A549 (cell line): ENCODE measurements at regions not wholly inside any gene's neighbourhood (a gene's known extent, or its start where the extent isn't known, plus 50 kb on each side); places are given as distances from the start of the nearest gene placed in this dataset.

Experiments used
- ATAC-seq, 2 experiments: fragments of 200-7000 bp in 1 of 2; fragments of >200 bp in 1 of 2; cut with Nextera tagmentation in 1 of 2; cut with Tn5 transposase in 1 of 2; 3 replicates each; pipeline versions ENCODE4 v1.8.0 to v1.9.1; 2018 to 2020; ENCODE audit warnings: mild to moderate bottlenecking in 1 of 2, moderate library complexity in 1 of 2
- CTCF ChIA-PET: fragments of 300-600 bp; sonication (Branson Sonifier 250); formaldehyde crosslinking; extraction: SDS; loops from one replicate; lab custom pipeline; 2021; ENCODE audit warnings: antibody characterized with exemption, inconsistent platforms; lab: Yijun Ruan, JAX
- POLR2A ChIA-PET: fragments of 350-600 bp; formaldehyde crosslinking; extraction: SDS; loops from one replicate; lab custom pipeline; 2021; ENCODE audit warnings: antibody characterized with exemption, inconsistent platforms; lab: Yijun Ruan, JAX
- DNase-seq, 2 experiments: peaks; one replicate each; pipeline versions ENCODE4 v3.0.0 to v3.0.0-alpha.2; 2011 to 2016; ENCODE audit warnings: low read depth in 1 of 2, low spot score in 1 of 2
- FAIRE-seq: peaks from 2 replicates; lab custom pipeline; 2011; peaks lifted over from hg19 to GRCh38; lab: Jason Lieb, UNC
- H3K27ac ChIP-seq, 2 experiments: fragments of >200 bp; sonication (Bioruptor Twin); formaldehyde crosslinking; 3 replicates each; pipeline ENCODE4 v1.5.1; 2016 to 2017
- H3K4me1 ChIP-seq: fragments of >200 bp; sonication (Bioruptor Twin); formaldehyde crosslinking; 3 replicates; pipeline ENCODE4 v1.6.1; 2016
- H3K4me2 ChIP-seq: fragments of >200 bp; sonication (Bioruptor Twin); formaldehyde crosslinking; 3 replicates; pipeline ENCODE4 v1.6.1; 2016
- H3K4me3 ChIP-seq: fragments of >200 bp; sonication (Bioruptor Twin); formaldehyde crosslinking; 3 replicates; pipeline ENCODE4 v1.5.1; 2016
- H3K9me3 ChIP-seq: fragments of >200 bp; sonication (Bioruptor Twin); formaldehyde crosslinking; 3 replicates; pipeline ENCODE4 v1.6.1; 2016
- BHLHE40 ChIP-seq: IDR thresholded peaks from 2 replicates; pipeline ENCODE4 v1.6.1; 2012; ENCODE audit warnings: low read depth, low read length, inconsistent platforms
- CBX8 ChIP-seq: fragments of 200-600 bp; sonication (generic); IDR thresholded peaks from 2 replicates; pipeline ENCODE4 v1.6.1; 2016
- CEBPB ChIP-seq, 2 experiments: fragments of >200 bp in 1 of 2; sonication (Bioruptor Twin) in 1 of 2; formaldehyde crosslinking in 1 of 2; IDR thresholded peaks; 2 replicates each; pipeline ENCODE4 v1.6.1; 2012 to 2016
- CHD2 ChIP-seq: fragments of 150-350 bp; IDR thresholded peaks from 2 replicates; pipeline ENCODE4 v1.6.1; 2014; ENCODE audit warnings: low read length; ENCODE audit not compliant: partially characterized antibody
- CTCF ChIP-seq: fragments of >200 bp; sonication (Bioruptor Twin); formaldehyde crosslinking; IDR thresholded peaks from 3 replicates; pipeline ENCODE4 v1.5.1; 2016
- E2F6 ChIP-seq: IDR thresholded peaks from 2 replicates; pipeline ENCODE4 v1.6.1; 2012; ENCODE audit warnings: low read depth, borderline replicate concordance
- EHF ChIP-seq: fragments of 250-450 bp; sonication (Bioruptor Pico); IDR thresholded peaks from 2 replicates; pipeline ENCODE4 v1.5.0; 2020; ENCODE audit warnings: mild to moderate bottlenecking
- EP300 ChIP-seq, 2 experiments: fragments of >200 bp; sonication (Bioruptor Twin); formaldehyde crosslinking; IDR thresholded peaks; 2 replicates in 1 of 2; 3 replicates in 1 of 2; pipeline ENCODE4 v1.6.1; 2016 to 2017
- FOSB ChIP-seq: fragments of 250-450 bp; sonication (Bioruptor Pico); IDR thresholded peaks from 2 replicates; pipeline ENCODE4 v1.5.0; 2020; ENCODE audit warnings: mild to moderate bottlenecking, moderate library complexity
- FOSL2 ChIP-seq, 2 experiments: fragments of 450-650 bp in 1 of 2; fragments of >200 bp in 1 of 2; sonication (Bioruptor Twin) in 1 of 2; formaldehyde crosslinking; IDR thresholded peaks; 2 replicates each; pipeline versions ENCODE4 v1.5.0 to v1.6.1; 2016 to 2020; ENCODE audit warnings: mild to moderate bottlenecking in 1 of 2, moderate library complexity in 1 of 2
- FOXS1 ChIP-seq: fragments of 250-450 bp; sonication (Bioruptor Pico); IDR thresholded peaks from 2 replicates; pipeline ENCODE4 v1.5.0; 2020; ENCODE audit warnings: mild to moderate bottlenecking, moderate library complexity
- KDM5A ChIP-seq: fragments of 200-600 bp; sonication (generic); IDR thresholded peaks from 2 replicates; pipeline ENCODE4 v1.6.1; 2016; ENCODE audit warnings: antibody characterized with exemption, mild to moderate bottlenecking
- MAZ ChIP-seq: fragments of 150-350 bp; IDR thresholded peaks from 2 replicates; pipeline ENCODE4 v1.6.1; 2014; ENCODE audit warnings: antibody characterized with exemption, low read depth, low read length, borderline replicate concordance
- PHF8 ChIP-seq: fragments of 200-600 bp; sonication (generic); IDR thresholded peaks from 2 replicates; pipeline ENCODE4 v1.6.1; 2016; ENCODE audit warnings: low read depth, mild to moderate bottlenecking, antibody characterized with exemption, moderate library complexity, borderline replicate concordance
- POLR2AphosphoS2 ChIP-seq: conservative IDR thresholded peaks from 2 replicates; pipeline ENCODE4 v1.6.1; 2012; ENCODE audit warnings: low read length, improper control_type of control experiment, inconsistent platforms
- RAD21 ChIP-seq, 2 experiments: fragments of >200 bp in 1 of 2; sonication (Bioruptor Twin) in 1 of 2; formaldehyde crosslinking in 1 of 2; IDR thresholded peaks in 1 of 2; conservative IDR thresholded peaks in 1 of 2; 2 replicates in 1 of 2; 3 replicates in 1 of 2; pipeline ENCODE4 v1.6.1; 2012 to 2018; ENCODE audit warnings: inconsistent platforms in 1 of 2
- RARB ChIP-seq: fragments of 250-450 bp; sonication (Bioruptor Pico); IDR thresholded peaks from 2 replicates; pipeline ENCODE4 v1.8.0; 2021; ENCODE audit warnings: mild to moderate bottlenecking, moderate library complexity
- RFX5 ChIP-seq: fragments of 450-650 bp; IDR thresholded peaks from 2 replicates; pipeline ENCODE4 v1.7.1; 2014; ENCODE audit warnings: antibody characterized with exemption, mild to moderate bottlenecking, moderate library complexity
- SMC3 ChIP-seq: fragments of >200 bp; sonication (Bioruptor Twin); formaldehyde crosslinking; IDR thresholded peaks from 3 replicates; pipeline ENCODE4 v1.6.1; 2018; ENCODE audit warnings: inconsistent platforms
- USF2 ChIP-seq: fragments of 450-650 bp; IDR thresholded peaks from 2 replicates; pipeline ENCODE4 v1.6.1; 2014; ENCODE audit warnings: antibody characterized with exemption
- ZC3H11A ChIP-seq: fragments of 450-650 bp; IDR thresholded peaks from 2 replicates; pipeline ENCODE4 v1.6.1; 2014; ENCODE audit warnings: antibody characterized with exemption, mild to moderate bottlenecking
- ZFP36 ChIP-seq: fragments of 450-650 bp; IDR thresholded peaks from 2 replicates; pipeline ENCODE4 v1.6.1; 2014; ENCODE audit warnings: borderline replicate concordance; ENCODE audit not compliant: partially characterized antibody
- ZNF302 ChIP-seq: fragments of 250-450 bp; sonication (Bioruptor Pico); IDR thresholded peaks from 2 replicates; pipeline ENCODE4 v1.9.0; 2021; ENCODE audit warnings: inconsistent platforms, mild to moderate bottlenecking, moderate library complexity
- WGBS: methylation state at CpG from one replicate; pipeline ENCODE4 v1.1.6; 2017; ENCODE audit errors: missing lambda C conversion rate; 5-methylcytosine and 5-hydroxymethylcytosine counted together
- TF ChIP-seq, protein P1 (sequence below): fragments of 200-600 bp; sonication (generic); IDR thresholded peaks from 2 replicates; pipeline ENCODE4 v1.6.1; 2016; ENCODE audit warnings: antibody characterized with exemption, mild to moderate bottlenecking, moderate library complexity

GRCh38 chr2:239824046-239824694 lies 201.0 kb downstream of the NDUFA10 start:
- 40% methylated on average over 11 of the region's 11 CpGs for WGBS
- Histone ChIP-seq H3K9me3 (no peaks in the 10 kb centered on the region), H3K4me3 (no peak overlapping the region), H3K4me1 (no peaks in the 10 kb centered on the region), H3K27ac (no peak overlapping the region), H3K4me2 (no peak overlapping the region)
- TF ChIP-seq RARB (no peak), CHD2 (no peak), CTCF (peak; percentile 40), EHF (CRISPR knock-in tag) (no peak), FOSB (CRISPR knock-in tag) (no peak), USF2 (no peak), ZFP36 (no peak), CEBPB (IDR thresholded peaks at IDR 0.05) (no peak), POLR2AphosphoS2 (no peak), FOXS1 (CRISPR knock-in tag) (no peak), E2F6 (no peak), RAD21 (conservative IDR thresholded peaks at IDR 0.05 in 1 of 2, IDR thresholded peaks at IDR 0.05 in 1 of 2) (peak; percentile 38 to 44; a peak in 3 of 5 replicates), FOSL2 (IDR thresholded peaks at IDR 0.05) (no peak), FOSL2 (CRISPR knock-in tag; IDR thresholded peaks at IDR 0.05) (no peak), SMC3 (peak; percentile 53), RFX5 (no peak), ZC3H11A (no peak)
- FAIRE-seq, result no peak
- ATAC-seq, result peak; percentile 48 to 71; a peak in 4 of 6 replicates
- CTCF ChIA-PET, result interaction anchor here (0.9 to 2.2 kb wide), 4 partner anchors 14 to 319 kb away, joined by 3 to 13 read pairs (median 4); no protein-coding TSS in a partner anchor
- DNase-seq, result peak; percentile 19 to 65
- POLR2A ChIA-PET, result no interaction called here

GRCh38 chr2:239822146-239822831 lies 202.9 kb downstream of the NDUFA10 start:
- TF ChIP-seq CBX8 (no peak), RFX5 (no peak), EP300 (IDR thresholded peaks at IDR 0.05) (no peak), BHLHE40 (no peak), ZNF302 (CRISPR knock-in tag) (no peak), MAZ (no peak), FOSB (CRISPR knock-in tag) (no peak), PHF8 (no peak), KDM5A (no peak)
- TF ChIP-seq, protein P1, sequence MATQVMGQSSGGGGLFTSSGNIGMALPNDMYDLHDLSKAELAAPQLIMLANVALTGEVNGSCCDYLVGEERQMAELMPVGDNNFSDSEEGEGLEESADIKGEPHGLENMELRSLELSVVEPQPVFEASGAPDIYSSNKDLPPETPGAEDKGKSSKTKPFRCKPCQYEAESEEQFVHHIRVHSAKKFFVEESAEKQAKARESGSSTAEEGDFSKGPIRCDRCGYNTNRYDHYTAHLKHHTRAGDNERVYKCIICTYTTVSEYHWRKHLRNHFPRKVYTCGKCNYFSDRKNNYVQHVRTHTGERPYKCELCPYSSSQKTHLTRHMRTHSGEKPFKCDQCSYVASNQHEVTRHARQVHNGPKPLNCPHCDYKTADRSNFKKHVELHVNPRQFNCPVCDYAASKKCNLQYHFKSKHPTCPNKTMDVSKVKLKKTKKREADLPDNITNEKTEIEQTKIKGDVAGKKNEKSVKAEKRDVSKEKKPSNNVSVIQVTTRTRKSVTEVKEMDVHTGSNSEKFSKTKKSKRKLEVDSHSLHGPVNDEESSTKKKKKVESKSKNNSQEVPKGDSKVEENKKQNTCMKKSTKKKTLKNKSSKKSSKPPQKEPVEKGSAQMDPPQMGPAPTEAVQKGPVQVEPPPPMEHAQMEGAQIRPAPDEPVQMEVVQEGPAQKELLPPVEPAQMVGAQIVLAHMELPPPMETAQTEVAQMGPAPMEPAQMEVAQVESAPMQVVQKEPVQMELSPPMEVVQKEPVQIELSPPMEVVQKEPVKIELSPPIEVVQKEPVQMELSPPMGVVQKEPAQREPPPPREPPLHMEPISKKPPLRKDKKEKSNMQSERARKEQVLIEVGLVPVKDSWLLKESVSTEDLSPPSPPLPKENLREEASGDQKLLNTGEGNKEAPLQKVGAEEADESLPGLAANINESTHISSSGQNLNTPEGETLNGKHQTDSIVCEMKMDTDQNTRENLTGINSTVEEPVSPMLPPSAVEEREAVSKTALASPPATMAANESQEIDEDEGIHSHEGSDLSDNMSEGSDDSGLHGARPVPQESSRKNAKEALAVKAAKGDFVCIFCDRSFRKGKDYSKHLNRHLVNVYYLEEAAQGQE, result no peak
- Histone ChIP-seq H3K4me2 (no peak overlapping the region), H3K4me3 (no peak overlapping the region), H3K4me1 (no peaks in the 10 kb centered on the region), H3K9me3 (no peaks in the 10 kb centered on the region), H3K27ac (no peak overlapping the region)
- FAIRE-seq (no peak), ATAC-seq (no peak), DNase-seq (no peak)
- whole genome bisulfite sequencing, result 75% methylated on average over 16 of the region's 16 CpGs
- POLR2A ChIA-PET, result no interaction called here
- CTCF ChIA-PET, result interaction anchor here (2.2 kb wide), 1 partner anchor 14 kb away, joined by 4 read pairs; no protein-coding TSS in a partner anchor
